Psoas muscle (tissue), 7 donors: ENCODE measurements at regions not wholly inside any gene's neighbourhood (a gene's known extent, or its start where the extent isn't known, plus 50 kb on each side); places are given as distances from the start of the nearest gene placed in this dataset.

ENCODE experiments used
- ATAC-seq, 4 donors: fragments of 200-7000 bp; cut with Tn5 transposase; one replicate each; pipeline ENCODE4 v1.9.1; 2020; ENCODE audit warnings: moderate library complexity in 3 of 4, mild to moderate bottlenecking in 2 of 4
- DNase-seq, 2 donors: peaks; one replicate each; pipeline ENCODE4 v3.0.0-alpha.2; 2020
- H3K27ac ChIP-seq: fragments of 200-600 bp; one replicate; pipeline ENCODE4 v1.8.0; 2022
- H3K27me3 ChIP-seq, 3 donors: fragments of 200-600 bp in 1 of 3; one replicate each; pipeline versions ENCODE4 v1.6.1 to v1.8.0; 2013 to 2022; ENCODE audit warnings: low read length in 2 of 3, mild to moderate bottlenecking in 2 of 3, moderate library complexity in 1 of 3; ENCODE audit not compliant: insufficient read depth in 3 of 3
- H3K36me3 ChIP-seq, 2 donors: fragments of 200-600 bp in 1 of 2; one replicate each; pipeline versions ENCODE4 v1.6.1 to v1.8.0; 2013 to 2022; ENCODE audit warnings: low read depth in 1 of 2, mild to moderate bottlenecking in 1 of 2, moderate library complexity in 1 of 2; ENCODE audit not compliant: insufficient read depth in 1 of 2
- H3K4me1 ChIP-seq: fragments of 200-600 bp; one replicate; pipeline ENCODE4 v1.8.0; 2022
- H3K4me3 ChIP-seq: fragments of 200-600 bp; one replicate; pipeline ENCODE4 v1.8.0; 2022; ENCODE audit warnings: mild to moderate bottlenecking
- H3K9me3 ChIP-seq: fragments of 200-600 bp; one replicate; pipeline ENCODE4 v1.8.0; 2022
- WGBS, 3 donors: extraction: QIAGEN DNeasy Blood & Tissue Kit; methylation state at CpG; one replicate each; pipeline versions ENCODE4 v1.1.6 to v1.1.7; 2013; 5-methylcytosine and 5-hydroxymethylcytosine counted together
- intact Hi-C, 2 donors: fragments of 100-400 bp; cut with DNase I; formaldehyde crosslinking; loops; one replicate each; pipeline versions ENCODE4 v1.11.0 to v1.14.2; 2022
- TF ChIP-seq, protein P1 (sequence below): fragments of 200-600 bp; IDR thresholded peaks from one replicate; pipeline ENCODE4 v1.8.0; 2022; ENCODE audit warnings: antibody characterized with exemption
- donor health status: healthy with polysubstance abuse.
- donor health status: DM: no; HTN: no; CAD: no; lungs with moderate emphysema.
- donor health status: Bipolar disorder and iron deficiency.
- donor health status: healthy.
- donor health status: DM: yes; HTN: yes; CAD: no.
- donor health status: DM: no; HTN: no; CAD: no.
- donor health status: DM: yes; HTN: yes; CAD: no.

DNA sequence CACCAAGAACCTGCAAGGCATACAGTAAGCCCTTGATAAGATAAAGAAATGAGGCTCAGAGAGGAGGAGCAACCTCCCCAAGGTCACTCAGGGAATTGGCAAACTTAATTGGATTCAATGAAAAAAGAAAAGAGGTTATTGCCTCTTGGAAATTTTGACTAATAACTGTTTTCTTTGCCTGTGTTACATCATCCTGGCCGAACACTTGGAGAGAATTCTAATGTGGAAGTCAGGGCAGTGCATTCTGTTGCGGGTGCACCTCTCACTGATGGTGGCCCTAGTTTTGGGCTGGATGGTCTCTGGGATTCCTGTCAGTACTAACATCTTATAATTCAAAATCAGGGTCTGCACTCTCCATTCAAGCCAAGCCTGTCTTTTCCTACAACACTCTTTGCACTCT, 186.2 kb upstream of the BCOR start:
- Histone ChIP-seq H3K36me3 (no peaks in the 10 kb centered on the region), H3K4me1 (no peaks in the 10 kb centered on the region), H3K27me3 (peaks cover 0 to 4% (median 0%) of the 10 kb centered on the region in 3 donors), H3K9me3 (peaks cover 9% of the 10 kb centered on the region), H3K27ac (no peak overlapping the region), H3K4me3 (no peak overlapping the region)
- intact Hi-C loops, result no loop called here
- TF ChIP-seq, protein P1, sequence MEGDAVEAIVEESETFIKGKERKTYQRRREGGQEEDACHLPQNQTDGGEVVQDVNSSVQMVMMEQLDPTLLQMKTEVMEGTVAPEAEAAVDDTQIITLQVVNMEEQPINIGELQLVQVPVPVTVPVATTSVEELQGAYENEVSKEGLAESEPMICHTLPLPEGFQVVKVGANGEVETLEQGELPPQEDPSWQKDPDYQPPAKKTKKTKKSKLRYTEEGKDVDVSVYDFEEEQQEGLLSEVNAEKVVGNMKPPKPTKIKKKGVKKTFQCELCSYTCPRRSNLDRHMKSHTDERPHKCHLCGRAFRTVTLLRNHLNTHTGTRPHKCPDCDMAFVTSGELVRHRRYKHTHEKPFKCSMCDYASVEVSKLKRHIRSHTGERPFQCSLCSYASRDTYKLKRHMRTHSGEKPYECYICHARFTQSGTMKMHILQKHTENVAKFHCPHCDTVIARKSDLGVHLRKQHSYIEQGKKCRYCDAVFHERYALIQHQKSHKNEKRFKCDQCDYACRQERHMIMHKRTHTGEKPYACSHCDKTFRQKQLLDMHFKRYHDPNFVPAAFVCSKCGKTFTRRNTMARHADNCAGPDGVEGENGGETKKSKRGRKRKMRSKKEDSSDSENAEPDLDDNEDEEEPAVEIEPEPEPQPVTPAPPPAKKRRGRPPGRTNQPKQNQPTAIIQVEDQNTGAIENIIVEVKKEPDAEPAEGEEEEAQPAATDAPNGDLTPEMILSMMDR, result no peak
- ATAC-seq, result no peak
- 74 to 95% (median 76%) methylated on average over 2 of the region's 2 CpGs for WGBS, 3 donors
- no peak for DNase-seq

DNA sequence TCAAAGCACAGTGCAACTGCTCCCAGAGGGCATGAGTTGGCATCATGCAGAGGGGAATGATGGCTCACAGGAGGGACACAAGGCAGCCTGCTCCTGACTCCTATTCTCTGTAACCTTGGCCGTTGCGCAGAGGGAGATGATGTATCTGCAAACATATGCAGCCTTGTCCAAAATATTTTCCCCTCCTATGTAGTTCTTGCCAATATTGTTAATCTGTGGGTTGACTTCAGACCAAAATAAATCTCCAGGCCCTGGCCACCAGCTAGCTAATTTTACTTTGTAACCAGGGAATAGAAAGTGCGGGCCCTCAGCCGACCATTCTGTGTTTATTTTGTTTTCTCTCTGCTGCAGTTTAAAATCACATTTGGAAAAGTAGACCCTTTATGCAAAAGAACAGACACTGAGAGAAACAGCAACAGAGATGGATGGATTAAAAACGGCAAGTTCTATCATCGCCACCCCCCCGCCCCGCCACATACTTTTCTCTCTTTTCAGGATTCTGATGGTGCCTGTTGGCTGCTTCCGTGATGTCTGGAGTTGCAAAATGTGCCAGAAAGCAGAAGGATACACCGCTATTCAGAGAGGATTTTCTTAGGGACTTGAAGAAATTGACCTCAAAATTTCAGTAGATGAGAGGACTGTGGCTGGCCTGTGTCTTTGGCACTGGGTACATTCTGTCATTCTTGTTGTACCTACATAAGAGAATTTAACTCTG, 185.3 kb upstream of the BCOR start:
- Histone ChIP-seq H3K27me3 (peaks cover 0 to 4% (median 0%) of the 10 kb centered on the region in 3 donors), H3K9me3 (peaks cover 9% of the 10 kb centered on the region), H3K4me1 (no peaks in the 10 kb centered on the region), H3K4me3 (no peak overlapping the region), H3K36me3 (no peaks in the 10 kb centered on the region), H3K27ac (no peak overlapping the region)
- ATAC-seq (no peak), DNase-seq (no peak)
- intact Hi-C loops, result no loop called here
- TF ChIP-seq, protein P1, result no peak
- WGBS, 3 donors, result 65 to 72% (median 70%) methylated on average over 10 of the region's 10 CpGs

DNA sequence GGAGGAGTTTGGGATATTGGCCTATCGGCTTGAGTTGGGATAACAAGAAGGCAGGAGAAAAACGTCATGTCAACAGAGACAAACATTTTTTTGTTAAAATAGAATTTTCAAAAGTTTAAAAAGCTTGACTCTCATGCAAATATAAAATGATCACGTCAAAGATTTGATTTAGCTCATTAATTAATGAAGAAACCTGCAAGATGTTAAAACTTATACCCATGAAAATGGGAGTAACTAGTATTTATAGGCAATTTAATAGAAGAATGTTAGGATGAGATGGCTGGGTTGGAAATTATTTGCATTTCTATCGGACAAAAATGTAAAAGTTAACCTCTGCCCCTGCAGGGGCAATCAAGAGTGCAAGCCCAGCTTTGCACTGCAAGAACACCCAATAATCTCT, 184.6 kb upstream of the BCOR start:
- Histone ChIP-seq H3K36me3 (no peaks in the 10 kb centered on the region), H3K27me3 (peaks cover 0 to 4% (median 0%) of the 10 kb centered on the region in 3 donors), H3K4me3 (no peak overlapping the region), H3K4me1 (no peaks in the 10 kb centered on the region), H3K9me3 (peaks cover 9% of the 10 kb centered on the region), H3K27ac (no peak overlapping the region)
- TF ChIP-seq, protein P1, result no peak
- intact Hi-C loops, result no loop called here
- WGBS, 3 donors, result 65 to 81% (median 75%) methylated on average over 4 of the region's 4 CpGs
- ATAC-seq, result no peak
- DNase-seq, result no peak

DNA sequence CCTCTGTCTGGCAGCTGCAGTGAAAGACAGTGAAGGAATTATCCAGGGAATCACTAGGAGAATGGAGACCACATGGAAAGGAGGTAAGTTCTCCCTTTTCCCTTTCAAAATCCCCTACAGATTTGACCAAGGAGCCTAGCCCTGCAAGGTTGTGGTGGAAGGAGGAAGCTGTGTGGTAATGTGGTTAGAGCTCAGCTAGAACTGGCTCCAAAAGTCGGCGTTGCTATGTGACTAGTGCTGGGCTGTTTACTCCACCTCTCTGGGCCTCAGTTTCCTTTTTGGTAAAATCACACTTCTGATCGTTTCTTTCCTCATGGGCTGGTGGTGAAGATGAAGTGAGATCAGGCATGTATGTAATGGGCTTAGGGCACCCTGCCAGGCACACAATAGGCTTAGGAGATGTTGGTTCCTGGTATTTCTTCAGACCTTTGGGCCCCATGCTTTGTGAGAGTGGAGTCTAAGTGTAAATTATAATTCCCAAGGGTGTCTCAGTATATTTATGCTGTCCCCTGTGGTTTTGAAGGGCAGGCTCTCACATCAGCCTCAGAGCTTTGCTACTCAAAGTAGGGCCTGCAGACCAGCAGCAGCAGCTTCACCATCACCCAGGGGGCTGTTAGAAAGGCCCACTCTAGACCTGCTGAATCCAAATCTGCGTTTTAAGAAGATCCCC, 183.7 kb upstream of the BCOR start:
- Histone ChIP-seq H3K36me3 (no peaks in the 10 kb centered on the region), H3K9me3 (peaks cover 9% of the 10 kb centered on the region), H3K4me3 (no peak overlapping the region), H3K4me1 (no peaks in the 10 kb centered on the region), H3K27me3 (peaks cover 0 to 4% (median 0%) of the 10 kb centered on the region in 3 donors), H3K27ac (no peak overlapping the region)
- TF ChIP-seq, protein P1, result no peak
- intact Hi-C loops, result no loop called here
- ATAC-seq (no peak), DNase-seq (no peak)
- 67 to 88% (median 83%) methylated on average over 4 of the region's 4 CpGs for WGBS, 3 donors
